Endodermal cell (in vitro differentiated cells): ENCODE measurements at regions not wholly inside any gene's neighbourhood (a gene's known extent, or its start where the extent isn't known, plus 50 kb on each side); places are given as distances from the start of the nearest gene placed in this dataset.

Experiments
- DNase-seq: peaks from one replicate; pipeline ENCODE4 v3.0.0-alpha.2; 2017
- H3K27ac ChIP-seq: 2 replicates; pipeline ENCODE4 v1.5.1; 2013; ENCODE audit warnings: mild to moderate bottlenecking, low read depth, low read length, moderate library complexity
- H3K27me3 ChIP-seq: 2 replicates; pipeline ENCODE4 v1.6.1; 2013; ENCODE audit warnings: mild to moderate bottlenecking, low read length, moderate library complexity; ENCODE audit not compliant: insufficient read depth, control insufficient read depth, poor library complexity, severe bottlenecking
- H3K36me3 ChIP-seq: 2 replicates; pipeline ENCODE4 v1.7.0; 2013; ENCODE audit warnings: mild to moderate bottlenecking, low read length, moderate library complexity; ENCODE audit not compliant: control insufficient read depth, insufficient read depth
- H3K4me1 ChIP-seq: one replicate; pipeline ENCODE4 v1.7.0; 2013; ENCODE audit warnings: low read length; ENCODE audit not compliant: control insufficient read depth, insufficient read depth
- H3K4me3 ChIP-seq: 2 replicates; pipeline ENCODE4 v1.5.1; 2013; ENCODE audit warnings: mild to moderate bottlenecking, low read length, moderate library complexity
- H3K9ac ChIP-seq: 2 replicates; pipeline ENCODE4 v1.6.1; 2013; ENCODE audit warnings: mild to moderate bottlenecking, low read length, moderate library complexity; ENCODE audit not compliant: poor library complexity, severe bottlenecking; ENCODE audit errors: extremely low read depth
- H3K9me3 ChIP-seq: 2 replicates; pipeline ENCODE4 v1.6.1; 2013; ENCODE audit warnings: mild to moderate bottlenecking, low read length, moderate library complexity; ENCODE audit not compliant: control insufficient read depth
- H3K27ac Mint-ChIP-seq: 2 replicates; pipeline ENCODE4 v1.8.0; 2020; ENCODE audit warnings: mixed read lengths
- H3K27me3 Mint-ChIP-seq: 2 replicates; pipeline ENCODE4 v1.8.0; 2021; ENCODE audit warnings: mild to moderate bottlenecking, mixed read lengths; ENCODE audit not compliant: insufficient read depth
- H3K36me3 Mint-ChIP-seq: 2 replicates; pipeline ENCODE4 v1.8.0; 2020; ENCODE audit warnings: low read depth, mixed read lengths
- H3K4me1 Mint-ChIP-seq: 2 replicates; pipeline ENCODE4 v1.8.0; 2020; ENCODE audit warnings: mixed read lengths
- H3K4me3 Mint-ChIP-seq: 2 replicates; pipeline ENCODE4 v1.8.0; 2020; ENCODE audit warnings: mild to moderate bottlenecking, moderate library complexity, mixed read lengths
- H3K9me3 Mint-ChIP-seq: 2 replicates; pipeline ENCODE4 v1.8.0; 2020; ENCODE audit warnings: mild to moderate bottlenecking, mixed read lengths
- WGBS, 2 experiments: methylation state at CpG; one replicate each; pipeline versions ENCODE4 v1.1.5 to v1.1.7; 2013; ENCODE audit warnings: missing lambda C conversion rate in 2 of 2, mixed read lengths in 1 of 2; ENCODE audit not compliant: insufficient coverage in 1 of 2, insufficient read length in 1 of 2; 5-methylcytosine and 5-hydroxymethylcytosine counted together
- TF ChIP-seq, protein P1 (sequence below): fragments of 200-600 bp; sonication (generic); conservative IDR thresholded peaks from 2 replicates; pipeline ENCODE4 v1.5.0; 2021; ENCODE audit warnings: antibody characterized with exemption, mild to moderate bottlenecking

- Histone ChIP-seq H3K4me3 (no peak overlapping the region), H3K9me3 (no peaks in the 10 kb centered on the region), H3K27me3 (peaks cover 13% of the 10 kb centered on the region), H3K9ac (no peak overlapping the region), H3K27ac (no peak overlapping the region), H3K4me1 (no peaks in the 10 kb centered on the region), H3K36me3 (no peaks in the 10 kb centered on the region)
- peaks cover 6% of the 10 kb centered on the region for H3K27me3 Mint-ChIP-seq
- TF ChIP-seq, protein P1, sequence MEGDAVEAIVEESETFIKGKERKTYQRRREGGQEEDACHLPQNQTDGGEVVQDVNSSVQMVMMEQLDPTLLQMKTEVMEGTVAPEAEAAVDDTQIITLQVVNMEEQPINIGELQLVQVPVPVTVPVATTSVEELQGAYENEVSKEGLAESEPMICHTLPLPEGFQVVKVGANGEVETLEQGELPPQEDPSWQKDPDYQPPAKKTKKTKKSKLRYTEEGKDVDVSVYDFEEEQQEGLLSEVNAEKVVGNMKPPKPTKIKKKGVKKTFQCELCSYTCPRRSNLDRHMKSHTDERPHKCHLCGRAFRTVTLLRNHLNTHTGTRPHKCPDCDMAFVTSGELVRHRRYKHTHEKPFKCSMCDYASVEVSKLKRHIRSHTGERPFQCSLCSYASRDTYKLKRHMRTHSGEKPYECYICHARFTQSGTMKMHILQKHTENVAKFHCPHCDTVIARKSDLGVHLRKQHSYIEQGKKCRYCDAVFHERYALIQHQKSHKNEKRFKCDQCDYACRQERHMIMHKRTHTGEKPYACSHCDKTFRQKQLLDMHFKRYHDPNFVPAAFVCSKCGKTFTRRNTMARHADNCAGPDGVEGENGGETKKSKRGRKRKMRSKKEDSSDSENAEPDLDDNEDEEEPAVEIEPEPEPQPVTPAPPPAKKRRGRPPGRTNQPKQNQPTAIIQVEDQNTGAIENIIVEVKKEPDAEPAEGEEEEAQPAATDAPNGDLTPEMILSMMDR, result no peak
- no peak overlapping the region for H3K27ac Mint-ChIP-seq
- H3K4me3 Mint-ChIP-seq, result no peak overlapping the region
- 86 to 100% methylated on average over 1 of the region's 1 CpG for WGBS, 2 experiments
- H3K4me1 Mint-ChIP-seq, result peaks cover 9% of the 10 kb centered on the region
- DNase-seq, result no peak
- peaks cover 19% of the 10 kb centered on the region for H3K9me3 Mint-ChIP-seq
- no peaks in the 10 kb centered on the region for H3K36me3 Mint-ChIP-seq
Observed at GRCh38 chr2:18200771-18201170, 322.3 kb downstream of the KCNS3 start.

- H3K4me1 ChIP-seq, result no peaks in the 10 kb centered on the region
- H3K4me3 ChIP-seq, result no peak overlapping the region
- no peaks in the 10 kb centered on the region for H3K9me3 ChIP-seq
- 90 to 100% methylated on average over 1 to 2 of the region's 2 CpGs for WGBS, 2 experiments
- peaks cover 9% of the 10 kb centered on the region for H3K4me1 Mint-ChIP-seq
- H3K27ac Mint-ChIP-seq, result no peak overlapping the region
- H3K9ac ChIP-seq, result no peak overlapping the region
- peaks cover 5% of the 10 kb centered on the region for H3K27me3 Mint-ChIP-seq
- H3K27me3 ChIP-seq, result peaks cover 13% of the 10 kb centered on the region
- H3K36me3 ChIP-seq, result no peaks in the 10 kb centered on the region
- no peak overlapping the region for H3K4me3 Mint-ChIP-seq
- DNase-seq, result no peak
- H3K36me3 Mint-ChIP-seq, result no peaks in the 10 kb centered on the region
- no peak overlapping the region for H3K27ac ChIP-seq
- H3K9me3 Mint-ChIP-seq, result peaks cover 12% of the 10 kb centered on the region
- TF ChIP-seq, protein P1, result no peak
Observed at GRCh38 chr2:18198677-18199076, 320.2 kb downstream of the KCNS3 start.

- peaks cover 9% of the 10 kb centered on the region for H3K4me1 Mint-ChIP-seq
- H3K36me3 Mint-ChIP-seq, result no peaks in the 10 kb centered on the region
- H3K4me3 Mint-ChIP-seq, result no peak overlapping the region
- Histone ChIP-seq H3K27ac (no peak overlapping the region), H3K27me3 (peaks cover 10% of the 10 kb centered on the region), H3K4me3 (no peak overlapping the region), H3K9me3 (no peaks in the 10 kb centered on the region), H3K9ac (no peak overlapping the region), H3K4me1 (no peaks in the 10 kb centered on the region), H3K36me3 (no peaks in the 10 kb centered on the region)
- H3K9me3 Mint-ChIP-seq, result no peaks in the 10 kb centered on the region
- TF ChIP-seq, protein P1, result no peak
- peaks cover 12% of the 10 kb centered on the region for H3K27me3 Mint-ChIP-seq
- 88% methylated on average over 1 of the region's 1 CpG; no CpG with 5 or more reads in 1 of the 2 experiments for WGBS, 2 experiments
- H3K27ac Mint-ChIP-seq, result no peak overlapping the region
- DNase-seq, result no peak
Observed at GRCh38 chr2:18194161-18194560, 315.7 kb downstream of the KCNS3 start.
